K562 (cell line): ENCODE measurements at regions not wholly inside any gene's neighbourhood (a gene's known extent, or its start where the extent isn't known, plus 50 kb on each side); places are given as distances from the start of the nearest gene placed in this dataset.

Experiments
- ATAC-seq: fragments of 200-7000 bp; cut with Tn5 transposase; 3 replicates; pipeline ENCODE4 v1.9.1; 2020; ENCODE audit warnings: moderate library complexity
- BruUV-seq: library from RNA; stranded (reverse); fragments of 400-500 nt; replicated peaks from 2 replicates; lab custom pipeline; 2021; lab: Mats Ljungman, UMichigan
- CTCF ChIA-PET: fragments of 300-600 bp; formaldehyde crosslinking; extraction: SDS; loops from one replicate; lab custom pipeline; 2021; ENCODE audit warnings: low intra/inter-chr PET ratio; lab: Yijun Ruan, JAX
- POLR2A ChIA-PET: fragments of 300-600, 350-650 bp; sonication (Branson Sonifier 250); formaldehyde crosslinking; extraction: SDS; loops from one replicate; lab custom pipeline; 2021; ENCODE audit warnings: antibody characterized with exemption, inconsistent platforms; lab: Yijun Ruan, JAX
- DNase-seq, 4 experiments: peaks; one replicate each; pipeline versions ENCODE4 v3.0.0 to v3.0.0-alpha.2; 2011 to 2018; ENCODE audit warnings: low spot score in 3 of 4, mixed read lengths in 3 of 4; ENCODE audit errors: extremely low read depth in 1 of 4
- FAIRE-seq: peaks from 2 replicates; lab custom pipeline; 2011; peaks lifted over from hg19 to GRCh38; lab: Jason Lieb, UNC
- H2AFZ ChIP-seq: 2 replicates; pipeline ENCODE4 v1.6.0; 2011; ENCODE audit warnings: low read depth, low read length, control low read depth, inconsistent platforms
- H3K27ac ChIP-seq: fragments of 200-600 bp; 3 replicates; pipeline ENCODE4 v1.8.0; 2011; ENCODE audit warnings: low read depth, mild to moderate bottlenecking, control low read depth, inconsistent platforms, low read length, moderate library complexity, mixed read lengths; ENCODE audit errors: extremely low read depth
- H3K27me3 ChIP-seq, 2 experiments: fragments of 300-600 bp in 1 of 2; 2 replicates in 1 of 2; 3 replicates in 1 of 2; pipeline versions ENCODE4 v1.6.0 to v1.8.0; 2011; ENCODE audit warnings: inconsistent platforms in 2 of 2, low read length in 2 of 2, mild to moderate bottlenecking in 1 of 2, mixed read lengths in 1 of 2, moderate library complexity in 1 of 2; ENCODE audit not compliant: control insufficient read depth in 2 of 2, insufficient read depth in 2 of 2
- H3K36me3 ChIP-seq: fragments of 300-600 bp; 3 replicates; pipeline ENCODE4 v1.8.0; 2011; ENCODE audit warnings: mild to moderate bottlenecking, low read length, inconsistent platforms; ENCODE audit not compliant: control insufficient read depth, insufficient read depth
- H3K4me1 ChIP-seq, 2 experiments: fragments of 200-600 bp in 1 of 2; replicated peaks in 1 of 2; 2 replicates in 1 of 2; 3 replicates in 1 of 2; pipeline versions ENCODE4 v1.5.1 to v1.8.0; 2011; ENCODE audit warnings: inconsistent platforms in 2 of 2, low read length in 2 of 2, mild to moderate bottlenecking in 1 of 2, mixed read lengths in 1 of 2, moderate library complexity in 1 of 2; ENCODE audit not compliant: control insufficient read depth in 2 of 2, insufficient read depth in 2 of 2
- H3K4me2 ChIP-seq: 2 replicates; pipeline ENCODE4 v1.6.1; 2011; ENCODE audit warnings: low read length, control low read depth, inconsistent platforms, mixed read lengths; ENCODE audit not compliant: insufficient read depth
- H3K4me3 ChIP-seq: fragments of 200-600 bp; sonication (generic), shearing (Covaris generic); 2 replicates; pipeline ENCODE4 v1.5.1; 2016; ENCODE audit warnings: control low read depth, inconsistent platforms
- H3K79me2 ChIP-seq: fragments of 200-600 bp; 3 replicates; pipeline ENCODE4 v1.8.0; 2011; ENCODE audit warnings: low read length, inconsistent platforms; ENCODE audit not compliant: control insufficient read depth, insufficient read depth
- H3K9ac ChIP-seq, 2 experiments: 2 replicates each; pipeline versions ENCODE4 v1.6.0 to v1.6.1; 2011; ENCODE audit warnings: low read depth in 2 of 2, low read length in 2 of 2, control low read depth in 1 of 2, inconsistent platforms in 1 of 2, mild to moderate bottlenecking in 1 of 2, mixed read lengths in 1 of 2; ENCODE audit not compliant: insufficient read depth in 1 of 2
- H3K9me1 ChIP-seq: one replicate; pipeline ENCODE4 v1.6.0; 2011; ENCODE audit warnings: inconsistent platforms, mild to moderate bottlenecking, low read length, moderate library complexity; ENCODE audit not compliant: control insufficient read depth, insufficient read depth
- H3K9me3 ChIP-seq: replicated peaks from 2 replicates; pipeline ENCODE4 v1.5.1; 2011; ENCODE audit warnings: low read depth, low read length, inconsistent platforms; ENCODE audit not compliant: control insufficient read depth, insufficient read depth
- H4K20me1 ChIP-seq: replicated peaks from 2 replicates; pipeline ENCODE4 v1.6.1; 2011; ENCODE audit warnings: low read length, inconsistent platforms, mixed read lengths; ENCODE audit not compliant: control insufficient read depth, insufficient read depth
- CGGBP1 ChIP-seq: fragments of 250-450 bp; sonication (Bioruptor Pico); IDR thresholded peaks from 2 replicates; pipeline ENCODE4 v1.9.0; 2021; ENCODE audit warnings: mild to moderate bottlenecking
- CREM ChIP-seq: IDR thresholded peaks from 2 replicates; pipeline ENCODE4 v1.6.1; 2014; ENCODE audit warnings: antibody characterized with exemption, low read depth
- E4F1 ChIP-seq: fragments of 250-450 bp; sonication (Bioruptor Pico); IDR thresholded peaks from 2 replicates; pipeline ENCODE4 v1.5.0; 2021; ENCODE audit warnings: mild to moderate bottlenecking, borderline replicate concordance
- ERF ChIP-seq: fragments of 450-650 bp; formaldehyde crosslinking; IDR thresholded peaks from 2 replicates; pipeline ENCODE4 v1.4.0; 2020; ENCODE audit warnings: mild to moderate bottlenecking, mixed read lengths
- ETV6 ChIP-seq, 3 experiments: fragments of 150-350 bp in 1 of 3; sonication (generic) in 1 of 3; formaldehyde crosslinking in 1 of 3; IDR thresholded peaks; 2 replicates each; pipeline versions ENCODE4 v1.6.1 to v1.8.0; 2014 to 2022; ENCODE audit warnings: borderline replicate concordance in 2 of 3, low read depth in 2 of 3, antibody characterized with exemption in 1 of 3, low read length in 1 of 3, mild to moderate bottlenecking in 1 of 3, missing genetic modification reagents in 1 of 3
- HMGXB4 ChIP-seq: sonication (generic); formaldehyde crosslinking; IDR thresholded peaks from 2 replicates; pipeline ENCODE4 v1.8.1; 2023; ENCODE audit warnings: mild to moderate bottlenecking, missing genetic modification reagents
- MEF2D ChIP-seq: conservative IDR thresholded peaks from 2 replicates; pipeline ENCODE4 v1.6.1; 2016; ENCODE audit warnings: low read depth, missing genetic modification characterization, missing compliant biosample characterization
- MEIS2 ChIP-seq: fragments of 450-650 bp; IDR thresholded peaks from 2 replicates; pipeline ENCODE4 v1.6.1; 2014; ENCODE audit warnings: mild to moderate bottlenecking; ENCODE audit not compliant: partially characterized antibody
- MTF1 ChIP-seq: fragments of 250-450 bp; sonication (Bioruptor Pico); IDR thresholded peaks from 2 replicates; pipeline ENCODE4 v1.9.0; 2021; ENCODE audit warnings: moderate library complexity, mild to moderate bottlenecking, inconsistent platforms, borderline replicate concordance
- NCOA2 ChIP-seq, 2 experiments: fragments of 450-650 bp; IDR thresholded peaks; 2 replicates each; pipeline ENCODE4 v1.6.1; 2018; ENCODE audit warnings: mild to moderate bottlenecking in 2 of 2, moderate library complexity in 1 of 2; ENCODE audit not compliant: partially characterized antibody in 2 of 2
- NELFE ChIP-seq: IDR thresholded peaks from 2 replicates; pipeline ENCODE4 v1.6.1; 2011; ENCODE audit warnings: mild to moderate bottlenecking; ENCODE audit not compliant: insufficient read depth, insufficient read length
- PCBP1 ChIP-seq: fragments of 200-400 bp; formaldehyde crosslinking; IDR thresholded peaks from 2 replicates; pipeline ENCODE4 v1.6.1; 2018; ENCODE audit warnings: mild to moderate bottlenecking, low read depth, low read length; ENCODE audit not compliant: poor library complexity, severe bottlenecking
- POLR2H ChIP-seq: IDR thresholded peaks from 2 replicates; pipeline ENCODE4 v1.6.1; 2016; ENCODE audit warnings: missing genetic modification characterization, low read depth, mild to moderate bottlenecking, control low read depth, missing compliant biosample characterization, moderate library complexity
- POU5F1 ChIP-seq: fragments of 150-350 bp; IDR thresholded peaks from 2 replicates; pipeline ENCODE4 v1.6.1; 2014; ENCODE audit warnings: borderline replicate concordance, low read length, low read depth, mild to moderate bottlenecking; ENCODE audit not compliant: partially characterized antibody
- SAFB ChIP-seq: fragments of 200-400 bp; formaldehyde crosslinking; IDR thresholded peaks from 2 replicates; pipeline ENCODE4 v1.6.1; 2017; ENCODE audit warnings: low read depth, low read length, borderline replicate concordance
- SLC30A9 ChIP-seq: fragments of 250-450 bp; sonication (Bioruptor Pico); IDR thresholded peaks from 2 replicates; pipeline ENCODE4 v1.8.0; 2022; ENCODE audit warnings: mild to moderate bottlenecking, moderate library complexity
- TAF7 ChIP-seq: fragments of 450-650 bp; IDR thresholded peaks from 2 replicates; pipeline ENCODE4 v1.6.1; 2016; ENCODE audit warnings: missing genetic modification characterization, missing compliant biosample characterization
- ZNF408 ChIP-seq: fragments of 250-450 bp; sonication (Bioruptor Pico); IDR thresholded peaks from 2 replicates; pipeline ENCODE4 v1.4.0; 2020; ENCODE audit warnings: low read depth, mild to moderate bottlenecking, moderate library complexity
- ZNF785 ChIP-seq: fragments of 250-450 bp; sonication (Bioruptor Pico); IDR thresholded peaks from 2 replicates; pipeline ENCODE4 v1.4.0; 2020; ENCODE audit warnings: mild to moderate bottlenecking
- WGBS: fragments of 100-300 bp; shearing (Covaris generic); methylation state at CpG from one replicate; pipeline ENCODE4 v1.1.6; 2016; ENCODE audit warnings: low coverage, mixed read lengths; ENCODE audit not compliant: insufficient coverage; ENCODE audit errors: missing lambda C conversion rate; 5-methylcytosine and 5-hydroxymethylcytosine counted together
- in situ Hi-C: fragments of 300-500 bp; cut with MboI; formaldehyde crosslinking; loops from 4 replicates; pipeline ENCODE4 v1.15.0; 2018; ENCODE audit warnings: inconsistent platforms, mixed read lengths
- intact Hi-C: fragments of 100-400 bp; cut with micrococcal nuclease; formaldehyde crosslinking; loops from 2 replicates; pipeline ENCODE4 v1.14.2; 2022

- in situ Hi-C loops = no loop called here
- Histone ChIP-seq H2AFZ (no peak overlapping the region), H3K4me3 (no peak overlapping the region), H3K9ac (no peak overlapping the region), H3K27ac (no peak overlapping the region), H3K4me1 (no peaks in the 10 kb centered on the region), H3K4me2 (no peak overlapping the region), H3K9me3 (no peaks in the 10 kb centered on the region), H3K27me3 (no peaks in the 10 kb centered on the region), H3K9me1 (no peaks in the 10 kb centered on the region), H3K79me2 (no peaks in the 10 kb centered on the region), H4K20me1 (no peaks in the 10 kb centered on the region), H3K36me3 (no peaks in the 10 kb centered on the region)
- 7% methylated on average over 2 of the region's 2 CpGs for WGBS
- DNase-seq (no peak), ATAC-seq (no peak), FAIRE-seq (no peak)
- BruUV-seq = no TSS peak
- ChIA-PET CTCF (no interaction called here), POLR2A (no interaction called here)
- intact Hi-C loops = no loop called here
- TF ChIP-seq MEF2D (tag) = no peak
- no peak for TF ChIP-seq MEIS2
- TF ChIP-seq CREM = no peak
- no peak for TF ChIP-seq HMGXB4 (CRISPR knock-in tag)
- no peak for TF ChIP-seq SLC30A9 (CRISPR knock-in tag)
- no peak for TF ChIP-seq MTF1 (CRISPR knock-in tag)
- TF ChIP-seq ERF = no peak
- no peak for TF ChIP-seq POLR2H (tag)
- no peak for TF ChIP-seq CGGBP1
- TF ChIP-seq E4F1 (CRISPR knock-in tag) = no peak
- no peak for TF ChIP-seq POU5F1
- no peak for TF ChIP-seq ZNF785 (CRISPR knock-in tag)
- TF ChIP-seq TAF7 = no peak
- no peak for TF ChIP-seq PCBP1
- TF ChIP-seq NCOA2 (IDR thresholded peaks at IDR 0.05; ENCODE audit: partially characterized antibody in 2 of 2) = no peak
- TF ChIP-seq NELFE = no peak
- no peak for TF ChIP-seq ETV6 (IDR thresholded peaks at IDR 0.05; ENCODE audit: borderline replicate concordance in 1 of 2, low read depth in 2 of 2, low read length in 1 of 2)
- no peak for TF ChIP-seq ETV6 (CRISPR knock-in tag; IDR thresholded peaks at IDR 0.05; ENCODE audit: borderline replicate concordance)
- no peak for TF ChIP-seq ZNF408 (CRISPR knock-in tag)
- no peak for TF ChIP-seq SAFB
Measured at GRCh38 chr14:98871796-98872195, 400.2 kb downstream of the BCL11B start.
